Kidney epithelial cell (primary cell): ENCODE measurements at regions not wholly inside any gene's neighbourhood (a gene's known extent, or its start where the extent isn't known, plus 50 kb on each side); places are given as distances from the start of the nearest gene placed in this dataset.

ENCODE experiments used
- DNase-seq: peaks from one replicate; pipeline ENCODE4 v3.0.0-alpha.2; 2010; ENCODE audit warnings: low read depth
- H3K27me3 ChIP-seq: 2 replicates; pipeline ENCODE4 v1.6.0; 2011; ENCODE audit warnings: low read length; ENCODE audit not compliant: control insufficient read depth, insufficient read depth
- H3K36me3 ChIP-seq: 2 replicates; pipeline ENCODE4 v1.5.1; 2011; ENCODE audit warnings: low read length; ENCODE audit not compliant: control insufficient read depth, insufficient read depth
- H3K4me3 ChIP-seq: 2 replicates; pipeline ENCODE4 v1.5.1; 2011; ENCODE audit warnings: low read depth, mild to moderate bottlenecking, control low read depth, low read length
- TF ChIP-seq, protein P1 (sequence below): IDR thresholded peaks from 2 replicates; pipeline ENCODE4 v1.5.1; 2011; ENCODE audit warnings: mild to moderate bottlenecking, moderate library complexity, low read length, control low read depth, inconsistent platforms; ENCODE audit not compliant: insufficient read depth, poor library complexity, severe bottlenecking

- TF ChIP-seq, protein P1, sequence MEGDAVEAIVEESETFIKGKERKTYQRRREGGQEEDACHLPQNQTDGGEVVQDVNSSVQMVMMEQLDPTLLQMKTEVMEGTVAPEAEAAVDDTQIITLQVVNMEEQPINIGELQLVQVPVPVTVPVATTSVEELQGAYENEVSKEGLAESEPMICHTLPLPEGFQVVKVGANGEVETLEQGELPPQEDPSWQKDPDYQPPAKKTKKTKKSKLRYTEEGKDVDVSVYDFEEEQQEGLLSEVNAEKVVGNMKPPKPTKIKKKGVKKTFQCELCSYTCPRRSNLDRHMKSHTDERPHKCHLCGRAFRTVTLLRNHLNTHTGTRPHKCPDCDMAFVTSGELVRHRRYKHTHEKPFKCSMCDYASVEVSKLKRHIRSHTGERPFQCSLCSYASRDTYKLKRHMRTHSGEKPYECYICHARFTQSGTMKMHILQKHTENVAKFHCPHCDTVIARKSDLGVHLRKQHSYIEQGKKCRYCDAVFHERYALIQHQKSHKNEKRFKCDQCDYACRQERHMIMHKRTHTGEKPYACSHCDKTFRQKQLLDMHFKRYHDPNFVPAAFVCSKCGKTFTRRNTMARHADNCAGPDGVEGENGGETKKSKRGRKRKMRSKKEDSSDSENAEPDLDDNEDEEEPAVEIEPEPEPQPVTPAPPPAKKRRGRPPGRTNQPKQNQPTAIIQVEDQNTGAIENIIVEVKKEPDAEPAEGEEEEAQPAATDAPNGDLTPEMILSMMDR: no peak
- H3K4me3 ChIP-seq: no peak overlapping the region
- H3K27me3 ChIP-seq: no peaks in the 10 kb centered on the region
- H3K36me3 ChIP-seq: no peaks in the 10 kb centered on the region
- DNase-seq: no peak
These were observed 744.5 kb downstream of the EFNB2 start for GRCh38 chr13:105790923-105791322.

DNA sequence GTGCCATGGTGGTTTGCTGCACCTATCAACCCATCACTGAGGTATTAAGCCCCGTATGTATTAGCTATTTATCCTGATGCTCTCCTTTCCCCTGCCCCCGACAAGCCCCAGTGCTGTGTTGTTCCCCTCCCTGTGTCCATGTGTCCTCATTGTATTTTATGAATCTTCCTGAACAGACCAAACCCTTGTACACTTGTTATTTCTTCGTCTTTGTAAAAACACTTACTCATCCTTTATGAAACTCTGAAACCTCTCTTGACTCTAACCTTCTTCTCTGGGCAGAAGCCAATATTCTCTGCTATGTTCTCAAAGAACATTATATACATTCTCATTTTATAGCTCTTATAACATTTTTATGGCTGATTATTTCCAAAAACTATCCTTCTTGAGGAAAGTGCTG lies 746.9 kb downstream of the EFNB2 start:
- H3K27me3 ChIP-seq: no peaks in the 10 kb centered on the region
- TF ChIP-seq, protein P1: no peak
- no peaks in the 10 kb centered on the region for H3K36me3 ChIP-seq
- DNase-seq: no peak
- no peak overlapping the region for H3K4me3 ChIP-seq

DNA sequence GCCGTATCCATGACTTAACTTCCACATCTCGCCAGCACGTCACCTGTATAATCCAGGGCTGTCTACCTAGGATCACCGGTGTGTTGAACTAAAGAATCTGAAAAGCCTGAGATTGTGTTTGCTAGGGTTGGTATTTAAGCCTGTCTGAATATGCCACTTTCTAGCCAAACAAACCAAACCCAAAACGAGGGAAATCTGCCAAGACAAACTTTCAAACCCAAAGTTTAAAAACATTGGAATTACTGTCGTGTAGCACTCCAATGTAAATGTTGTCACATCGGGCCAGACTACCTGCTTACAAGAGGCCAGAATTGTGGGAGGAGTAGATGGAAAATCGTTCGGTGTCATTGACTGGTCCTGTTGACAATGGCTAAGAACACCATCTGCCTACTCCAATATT lies 747.8 kb downstream of the EFNB2 start:
- TF ChIP-seq, protein P1: no peak
- DNase-seq: no peak
- Histone ChIP-seq H3K27me3 (no peaks in the 10 kb centered on the region), H3K36me3 (no peaks in the 10 kb centered on the region), H3K4me3 (no peak overlapping the region)

DNA sequence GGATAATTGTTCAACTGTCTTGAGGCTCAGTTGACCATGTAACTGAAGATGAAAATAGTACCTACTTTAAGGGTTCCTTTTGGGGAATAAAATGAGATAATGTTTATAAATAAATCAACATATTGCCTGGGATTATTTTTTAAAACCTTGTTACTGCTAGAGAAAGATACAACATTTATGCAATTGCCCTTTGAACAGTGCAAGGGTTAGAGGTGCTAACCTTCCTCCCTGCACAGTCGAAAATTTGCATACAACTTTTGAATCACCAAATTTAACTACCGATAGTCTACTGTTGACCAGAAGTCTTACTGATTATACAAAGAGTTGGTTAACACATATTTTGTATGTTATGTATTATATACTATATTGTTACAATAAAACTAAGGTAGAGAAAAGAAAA lies 750.0 kb downstream of the EFNB2 start:
- TF ChIP-seq, protein P1: no peak
- H3K4me3 ChIP-seq: no peak overlapping the region
- no peaks in the 10 kb centered on the region for H3K36me3 ChIP-seq
- H3K27me3 ChIP-seq: no peaks in the 10 kb centered on the region
- no peak for DNase-seq

GRCh38 chr13:105783261-105783660 lies 752.2 kb downstream of the EFNB2 start:
- H3K36me3 ChIP-seq: no peaks in the 10 kb centered on the region
- no peak overlapping the region for H3K4me3 ChIP-seq
- TF ChIP-seq, protein P1: no peak
- no peak for DNase-seq
- H3K27me3 ChIP-seq: no peaks in the 10 kb centered on the region

DNA sequence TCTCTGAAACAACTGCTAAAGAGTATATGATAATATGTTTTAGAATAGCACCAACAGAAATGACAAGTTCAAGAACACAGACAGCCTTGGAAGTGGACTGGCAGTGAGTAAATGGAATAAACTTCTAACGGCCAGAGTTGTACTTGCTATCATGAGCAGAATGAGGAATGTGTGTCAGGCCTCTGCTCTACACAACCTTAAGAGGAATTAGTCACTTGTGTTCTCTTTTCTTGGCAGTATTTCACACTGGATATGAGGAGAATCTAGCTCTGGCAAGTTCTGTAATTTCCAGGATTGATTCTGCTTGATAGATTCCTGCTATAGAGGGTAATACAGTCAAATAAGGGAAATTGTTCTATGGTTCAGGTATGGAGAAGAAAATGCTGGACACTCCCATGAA lies 757.3 kb downstream of the EFNB2 start:
- no peaks in the 10 kb centered on the region for H3K27me3 ChIP-seq
- H3K4me3 ChIP-seq: no peak overlapping the region
- DNase-seq: no peak
- TF ChIP-seq, protein P1: no peak
- H3K36me3 ChIP-seq: no peaks in the 10 kb centered on the region
